OCI-LY7 (cell line): ENCODE measurements at regions not wholly inside any gene's neighbourhood (a gene's known extent, or its start where the extent isn't known, plus 50 kb on each side); places are given as distances from the start of the nearest gene placed in this dataset.

Source experiments
- BruUV-seq: library from RNA; stranded (reverse); fragments of 400-500 nt; replicated peaks from 2 replicates; lab custom pipeline; 2021; lab: Mats Ljungman, UMichigan
- CTCF ChIA-PET: fragments of 300-600 bp; sonication (Branson Sonifier 250); formaldehyde crosslinking; loops from one replicate; lab custom pipeline; 2022; ENCODE audit warnings: antibody characterized with exemption; ENCODE audit not compliant: unreplicated experiment; lab: Charles Lee
- POLR2A ChIA-PET: fragments of 300-600 bp; sonication (Branson Sonifier 250); formaldehyde crosslinking; loops from one replicate; lab custom pipeline; 2022; ENCODE audit warnings: antibody characterized with exemption; lab: Charles Lee
- DNase-seq: peaks from one replicate; pipeline ENCODE4 v3.0.0-alpha.2; 2015; ENCODE audit warnings: low spot score
- H2AFZ ChIP-seq: fragments of 200-600 bp; sonication (generic), shearing (Covaris generic); 2 replicates; pipeline ENCODE4 v1.6.1; 2014; ENCODE audit warnings: mild to moderate bottlenecking, antibody characterized with exemption, low read length, moderate library complexity
- H3K27ac ChIP-seq: fragments of 200-600 bp; sonication (generic); 2 replicates; pipeline ENCODE4 v1.5.1; 2014; ENCODE audit warnings: mixed run types, low read depth, mild to moderate bottlenecking, moderate library complexity, low read length, inconsistent platforms; ENCODE audit not compliant: poor library complexity, severe bottlenecking
- H3K36me3 ChIP-seq: fragments of 200-600 bp; sonication (generic); 2 replicates; pipeline ENCODE4 v1.6.1; 2014; ENCODE audit warnings: mild to moderate bottlenecking, antibody characterized with exemption, low read length, moderate library complexity, mixed read lengths; ENCODE audit not compliant: insufficient read depth
- H3K4me1 ChIP-seq: fragments of 200-600 bp; sonication (generic); 2 replicates; pipeline ENCODE4 v1.5.1; 2014; ENCODE audit warnings: mild to moderate bottlenecking, low read length; ENCODE audit not compliant: insufficient read depth, poor library complexity, severe bottlenecking
- H3K4me2 ChIP-seq: fragments of 200-600 bp; sonication (generic); 2 replicates; pipeline ENCODE4 v1.6.1; 2014; ENCODE audit warnings: mild to moderate bottlenecking, low read length
- H3K4me3 ChIP-seq: fragments of 200-600 bp; sonication (generic); 2 replicates; pipeline ENCODE4 v1.5.1; 2014; ENCODE audit warnings: mild to moderate bottlenecking, low read depth, low read length; ENCODE audit not compliant: poor library complexity, severe bottlenecking
- H3K79me2 ChIP-seq: fragments of 200-600 bp; sonication (generic); 2 replicates; pipeline ENCODE4 v1.6.1; 2016; ENCODE audit warnings: low read depth, mild to moderate bottlenecking, low read length, moderate library complexity, mixed read lengths; ENCODE audit not compliant: insufficient read depth
- H3K9me2 ChIP-seq: fragments of 200-600 bp; sonication (generic); 2 replicates; pipeline ENCODE4 v1.6.1; 2016; ENCODE audit warnings: mild to moderate bottlenecking, low read length, mixed read lengths; ENCODE audit not compliant: insufficient read depth
- H3K9me3 ChIP-seq: fragments of 200-600 bp; sonication (generic); 2 replicates; pipeline ENCODE4 v1.6.1; 2014; ENCODE audit warnings: mild to moderate bottlenecking, mixed run types, low read length, mixed read lengths
- H4K20me1 ChIP-seq: fragments of 200-600 bp; sonication (generic); 2 replicates; pipeline ENCODE4 v1.6.1; 2014; ENCODE audit warnings: mild to moderate bottlenecking, antibody characterized with exemption, low read length, moderate library complexity, mixed read lengths; ENCODE audit not compliant: insufficient read depth
- EZH2phosphoT487 ChIP-seq: fragments of 200-600 bp; sonication (generic); IDR thresholded peaks from 2 replicates; pipeline ENCODE4 v1.6.1; 2018; ENCODE audit warnings: low read depth, borderline replicate concordance, mild to moderate bottlenecking, mixed run types, antibody characterized with exemption, low read length, moderate library complexity, mixed read lengths
- intact Hi-C: fragments of 100-400 bp; cut with micrococcal nuclease; formaldehyde crosslinking; loops from one replicate; pipeline ENCODE4 v1.10.0; 2022; ENCODE audit not compliant: unreplicated experiment
- TF ChIP-seq, protein P1 (sequence below): fragments of 200-600 bp; sonication (generic); conservative IDR thresholded peaks from 2 replicates; pipeline ENCODE4 v1.5.1; 2014; ENCODE audit warnings: mild to moderate bottlenecking, antibody characterized with exemption, low read length, moderate library complexity, mixed read lengths

DNA sequence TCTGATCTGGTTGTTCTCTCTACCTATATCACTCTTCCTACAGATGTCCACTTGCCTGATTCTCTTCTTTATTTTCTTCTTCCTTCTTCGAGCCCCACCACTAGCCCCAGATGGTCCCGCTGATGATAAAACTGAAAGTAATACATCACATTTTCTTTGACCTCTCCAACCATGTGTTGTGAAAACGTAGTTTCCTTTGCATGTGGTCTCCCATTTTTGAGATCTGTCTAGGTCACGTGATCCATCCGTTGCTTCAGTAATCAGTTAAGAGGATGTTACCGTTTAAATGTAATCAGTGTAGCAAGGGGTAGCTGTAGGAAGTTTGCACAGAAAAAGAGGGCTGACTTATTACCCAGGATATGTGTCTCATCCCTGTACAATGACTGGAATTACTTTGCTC, 426.3 kb upstream of the TLE4 start:
- H4K20me1 ChIP-seq, result no peaks in the 10 kb centered on the region
- no peak for DNase-seq
- no peaks in the 10 kb centered on the region for H3K9me3 ChIP-seq
- no peak overlapping the region for H3K4me3 ChIP-seq
- TF ChIP-seq, protein P1, sequence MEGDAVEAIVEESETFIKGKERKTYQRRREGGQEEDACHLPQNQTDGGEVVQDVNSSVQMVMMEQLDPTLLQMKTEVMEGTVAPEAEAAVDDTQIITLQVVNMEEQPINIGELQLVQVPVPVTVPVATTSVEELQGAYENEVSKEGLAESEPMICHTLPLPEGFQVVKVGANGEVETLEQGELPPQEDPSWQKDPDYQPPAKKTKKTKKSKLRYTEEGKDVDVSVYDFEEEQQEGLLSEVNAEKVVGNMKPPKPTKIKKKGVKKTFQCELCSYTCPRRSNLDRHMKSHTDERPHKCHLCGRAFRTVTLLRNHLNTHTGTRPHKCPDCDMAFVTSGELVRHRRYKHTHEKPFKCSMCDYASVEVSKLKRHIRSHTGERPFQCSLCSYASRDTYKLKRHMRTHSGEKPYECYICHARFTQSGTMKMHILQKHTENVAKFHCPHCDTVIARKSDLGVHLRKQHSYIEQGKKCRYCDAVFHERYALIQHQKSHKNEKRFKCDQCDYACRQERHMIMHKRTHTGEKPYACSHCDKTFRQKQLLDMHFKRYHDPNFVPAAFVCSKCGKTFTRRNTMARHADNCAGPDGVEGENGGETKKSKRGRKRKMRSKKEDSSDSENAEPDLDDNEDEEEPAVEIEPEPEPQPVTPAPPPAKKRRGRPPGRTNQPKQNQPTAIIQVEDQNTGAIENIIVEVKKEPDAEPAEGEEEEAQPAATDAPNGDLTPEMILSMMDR, result no peak
- no peak for TF ChIP-seq EZH2phosphoT487
- ChIA-PET CTCF (no interaction called here), POLR2A (no interaction called here)
- intact Hi-C loops, result no loop called here
- no TSS peak for BruUV-seq
- H3K4me1 ChIP-seq, result no peaks in the 10 kb centered on the region
- H3K79me2 ChIP-seq, result no peaks in the 10 kb centered on the region
- H3K4me2 ChIP-seq, result no peak overlapping the region
- H3K27ac ChIP-seq, result no peak overlapping the region
- no peaks in the 10 kb centered on the region for H3K36me3 ChIP-seq
- H2AFZ ChIP-seq, result no peak overlapping the region
- no peaks in the 10 kb centered on the region for H3K9me2 ChIP-seq

DNA sequence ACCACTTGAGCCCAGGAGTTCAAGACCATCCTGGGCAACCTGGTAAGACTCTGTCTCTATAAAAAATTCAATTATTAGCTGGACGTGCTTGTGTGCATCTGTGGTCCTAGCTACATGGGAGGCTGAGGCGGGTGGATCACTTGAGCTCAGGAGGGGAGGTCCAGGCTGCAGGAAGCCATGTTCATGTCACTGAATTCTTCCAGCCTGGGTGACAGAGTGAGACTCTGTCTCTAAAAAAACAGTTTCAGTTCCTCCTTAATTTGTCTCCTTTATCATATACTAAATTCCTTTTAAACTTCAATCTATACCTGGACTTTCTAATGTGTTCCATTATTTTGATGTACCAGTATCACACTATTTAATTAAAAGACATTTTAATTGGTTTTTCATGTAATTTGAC, 422.2 kb upstream of the TLE4 start:
- no TSS peak for BruUV-seq
- no peaks in the 10 kb centered on the region for H4K20me1 ChIP-seq
- ChIA-PET CTCF (no interaction called here), POLR2A (no interaction called here)
- no peak overlapping the region for H3K4me2 ChIP-seq
- intact Hi-C loops, result no loop called here
- no peak for DNase-seq
- H3K27ac ChIP-seq, result no peak overlapping the region
- H3K79me2 ChIP-seq, result no peaks in the 10 kb centered on the region
- no peak overlapping the region for H2AFZ ChIP-seq
- H3K36me3 ChIP-seq, result no peaks in the 10 kb centered on the region
- H3K4me1 ChIP-seq, result no peaks in the 10 kb centered on the region
- TF ChIP-seq, protein P1, result no peak
- TF ChIP-seq EZH2phosphoT487, result no peak
- no peaks in the 10 kb centered on the region for H3K9me3 ChIP-seq
- no peak overlapping the region for H3K4me3 ChIP-seq
- no peaks in the 10 kb centered on the region for H3K9me2 ChIP-seq

DNA sequence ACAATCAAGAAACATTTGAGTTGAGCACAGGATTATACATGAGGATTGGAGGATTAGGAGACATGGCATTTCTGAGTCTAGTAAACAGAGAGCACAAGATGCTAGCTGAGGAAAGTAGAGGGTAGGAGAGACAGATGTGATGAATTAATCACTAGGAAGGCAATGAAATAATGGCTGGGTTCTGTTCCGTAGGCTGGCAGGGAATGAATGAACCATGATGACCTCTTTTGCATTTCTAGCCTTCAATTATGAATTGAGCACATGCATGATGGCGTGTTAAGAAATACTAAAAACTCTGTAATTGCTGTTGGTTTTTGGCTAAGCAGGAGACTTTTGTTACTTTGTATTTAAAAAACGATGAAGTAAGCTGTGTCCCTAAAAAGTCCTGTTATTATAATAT, 420.0 kb upstream of the TLE4 start:
- H3K9me3 ChIP-seq, result no peaks in the 10 kb centered on the region
- TF ChIP-seq, protein P1, result no peak
- no peak for TF ChIP-seq EZH2phosphoT487
- intact Hi-C loops, result no loop called here
- no peaks in the 10 kb centered on the region for H3K79me2 ChIP-seq
- H3K4me1 ChIP-seq, result no peaks in the 10 kb centered on the region
- no peaks in the 10 kb centered on the region for H3K9me2 ChIP-seq
- H3K27ac ChIP-seq, result no peak overlapping the region
- no TSS peak for BruUV-seq
- ChIA-PET POLR2A (no interaction called here), CTCF (no interaction called here)
- H3K36me3 ChIP-seq, result no peaks in the 10 kb centered on the region
- no peak overlapping the region for H3K4me3 ChIP-seq
- no peaks in the 10 kb centered on the region for H4K20me1 ChIP-seq
- no peak overlapping the region for H3K4me2 ChIP-seq
- no peak overlapping the region for H2AFZ ChIP-seq
- DNase-seq, result no peak
